ENCODE measurements at regions not wholly inside any gene's neighbourhood (a gene's known extent, or its start where the extent isn't known, plus 50 kb on each side); places are given as distances from the start of the nearest gene placed in this dataset.
A peak's percentile ranks its signal among the peaks of the same experiment; 100 is the strongest.

GRCh38 chr15:95845862-95846515 is 484.5 kb upstream of the NR2F2 start:
- 91 to 100% methylated on average over 6 to 13 of the region's 13 CpGs for WGBS, 2 experiments (ENCODE audit: extremely low coverage in 1 of 2, insufficient coverage in 1 of 2, insufficient read length in 1 of 2, insufficient replicate concordance in 2 of 2, low coverage in 1 of 2, low lambda C conversion rate in 2 of 2, missing lambda C conversion rate in 1 of 2)
- Histone ChIP-seq H2BK20ac (ENCODE audit: low read length) (no peak overlapping the region), H3K9ac (replicated peaks in 1 of 4; ENCODE audit: extremely low read depth in 1 of 4, low read depth in 3 of 4, low read length in 3 of 4) (no peak overlapping the region), H3K4me1 (replicated peaks in 1 of 4; ENCODE audit: control insufficient read depth in 3 of 4, insufficient read depth in 4 of 4, low read length in 3 of 4) (no peaks in the 10 kb centered on the region), H3K4me2 (ENCODE audit: insufficient read depth in 1 of 2, low read depth in 2 of 2, low read length in 2 of 2) (no peak overlapping the region), H3K9me3 (ENCODE audit: insufficient read depth in 2 of 2, low read depth in 1 of 2, low read length in 1 of 2) (no peaks in the 10 kb centered on the region), H3K79me2 (ENCODE audit: control insufficient read depth in 1 of 2, insufficient read depth in 2 of 2, low read length in 2 of 2) (no peaks in the 10 kb centered on the region), H4K91ac (replicated peaks; ENCODE audit: insufficient read length, low read length) (no peak overlapping the region), H2BK120ac (replicated peaks; ENCODE audit: low read depth, low read length) (no peak overlapping the region), H2BK12ac (ENCODE audit: low read depth, low read length) (no peak overlapping the region), H4K8ac (ENCODE audit: extremely low read depth, insufficient read depth, low read length) (no peak overlapping the region), H3K27ac (ENCODE audit: low read depth, low read length) (no peak overlapping the region), H3K23me2 (ENCODE audit: low read depth, low read length) (no peaks in the 10 kb centered on the region), H2BK5ac (ENCODE audit: low read depth, low read length) (no peak overlapping the region), H4K20me1 (replicated peaks in 1 of 2; ENCODE audit: control insufficient read depth in 1 of 2, insufficient read depth in 2 of 2, low read length in 2 of 2) (no peaks in the 10 kb centered on the region), H3K14ac (ENCODE audit: insufficient read length) (no peak overlapping the region), H3K4me3 (ENCODE audit: extremely low read depth in 1 of 4, insufficient read depth in 2 of 4, low read depth in 3 of 4, low read length in 4 of 4) (no peak overlapping the region), H4K5ac (ENCODE audit: insufficient read length, low read depth, low read length) (no peak overlapping the region), H3K27me3 (replicated peaks in 1 of 4; ENCODE audit: control insufficient read depth in 3 of 4, extremely low read depth in 1 of 4, insufficient read depth in 3 of 4, low read length in 3 of 4) (no peaks in the 10 kb centered on the region), H2AFZ (ENCODE audit: low read length) (peak overlapping the region; percentile 26; the same call in 1 of the 2 replicates), H2BK15ac (ENCODE audit: low read length) (no peak overlapping the region), H3K4ac (replicated peaks; ENCODE audit: insufficient read length, low read depth, low read length) (no peak overlapping the region), H3K23ac (ENCODE audit: insufficient read length) (no peak overlapping the region), H3K56ac (replicated peaks; ENCODE audit: insufficient read length, low read depth, low read length) (no peak overlapping the region), H2AK5ac (ENCODE audit: low read depth, low read length) (no peak overlapping the region), H3K18ac (ENCODE audit: extremely low read depth, low read length) (no peak overlapping the region), H3K79me1 (ENCODE audit: low read depth, low read length) (no peaks in the 10 kb centered on the region), H3K36me3 (ENCODE audit: control insufficient read depth in 2 of 4, insufficient read depth in 4 of 4, low read length in 3 of 4) (no peaks in the 10 kb centered on the region)
- POLR2A ChIA-PET (ENCODE audit: partially characterized antibody), result no interaction called here
- CTCF ChIA-PET (ENCODE audit: partially characterized antibody), result no interaction called here
- DNase-seq (ENCODE audit: low read depth in 1 of 2, low spot score in 2 of 2), result no peak
- no peak for FAIRE-seq
- TF ChIP-seq KDM1A (IDR thresholded peaks at IDR 0.05; ENCODE audit: borderline replicate concordance, low read length) (no peak), SIN3A (conservative IDR thresholded peaks at IDR 0.05 in 1 of 2, IDR thresholded peaks at IDR 0.05 in 1 of 2; ENCODE audit: low read depth in 1 of 2, low read length in 2 of 2) (no peak), BACH1 (IDR thresholded peaks at IDR 0.05; ENCODE audit: low read length) (no peak), GABPA (IDR thresholded peaks at IDR 0.05; ENCODE audit: borderline replicate concordance, insufficient read depth, low read length) (no peak), SP4 (IDR thresholded peaks at IDR 0.05; ENCODE audit: low read length) (no peak), TAF7 (optimal IDR thresholded peaks at IDR 0.05; ENCODE audit: borderline replicate concordance, low read depth, low read length) (no peak), SP2 (IDR thresholded peaks at IDR 0.05; ENCODE audit: low read length) (no peak), TCF12 (IDR thresholded peaks at IDR 0.05; ENCODE audit: low read depth, low read length) (no peak), E2F6 (IDR thresholded peaks at IDR 0.05) (no peak), NANOG (IDR thresholded peaks at IDR 0.05; ENCODE audit: insufficient read depth, low read depth, low read length, poor library complexity, severe bottlenecking) (no peak), CBX8 (IDR thresholded peaks at IDR 0.05; ENCODE audit: borderline replicate concordance, low read depth, low read length) (no peak), USF2 (IDR thresholded peaks at IDR 0.05; ENCODE audit: low read length) (no peak), ASH2L (IDR thresholded peaks at IDR 0.05; ENCODE audit: low read length) (no peak)

Data from H1 (cell line).